ENCODE measurements at regions not wholly inside any gene's neighbourhood (a gene's known extent, or its start where the extent isn't known, plus 50 kb on each side); places are given as distances from the start of the nearest gene placed in this dataset.

DNA sequence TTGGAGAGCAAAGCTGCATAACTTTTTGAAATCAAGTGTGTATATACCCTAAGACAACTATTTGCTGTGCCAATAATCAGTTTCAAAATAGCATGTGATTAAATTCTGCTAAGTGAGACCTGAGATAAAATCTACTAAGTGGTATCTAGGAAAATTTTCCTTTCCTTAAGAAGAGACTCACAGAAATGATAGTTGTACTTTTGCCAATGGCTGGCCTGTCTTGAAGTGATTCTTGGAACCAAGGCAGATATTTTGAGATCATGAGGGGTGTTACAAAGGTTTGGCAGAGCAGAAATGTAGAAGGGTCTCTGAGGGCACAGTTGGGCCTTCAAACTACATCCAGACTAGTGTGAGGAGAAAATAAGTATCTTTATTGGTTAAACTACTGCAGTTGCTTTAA, 902.6 kb upstream of the TENM4 start:
- Histone ChIP-seq H3K27ac (ENCODE audit: low read depth, low read length) (no peak overlapping the region), H3F3A (ENCODE audit: control insufficient read depth, insufficient read depth) (no peaks in the 10 kb centered on the region), H3K9me2 (replicated peaks; ENCODE audit: control insufficient read depth, low read length) (no peaks in the 10 kb centered on the region), H3K27me3 (ENCODE audit: control insufficient read depth, low read length) (no peaks in the 10 kb centered on the region), H3K79me2 (ENCODE audit: control insufficient read depth, low read length) (no peaks in the 10 kb centered on the region), H3K9me3 (ENCODE audit: control insufficient read depth, insufficient read depth, low read length) (no peaks in the 10 kb centered on the region), H3K4me3 (ENCODE audit: low read length) (no peak overlapping the region), H3K4me2 (ENCODE audit: low read length) (no peak overlapping the region), H3K36me3 (ENCODE audit: control insufficient read depth, low read length) (no peaks in the 10 kb centered on the region), H4K20me1 (ENCODE audit: control insufficient read depth, insufficient read depth, low read depth, low read length) (no peaks in the 10 kb centered on the region), H3K4me1 (ENCODE audit: control insufficient read depth, low read length) (no peaks in the 10 kb centered on the region)
- TF ChIP-seq, protein P1, sequence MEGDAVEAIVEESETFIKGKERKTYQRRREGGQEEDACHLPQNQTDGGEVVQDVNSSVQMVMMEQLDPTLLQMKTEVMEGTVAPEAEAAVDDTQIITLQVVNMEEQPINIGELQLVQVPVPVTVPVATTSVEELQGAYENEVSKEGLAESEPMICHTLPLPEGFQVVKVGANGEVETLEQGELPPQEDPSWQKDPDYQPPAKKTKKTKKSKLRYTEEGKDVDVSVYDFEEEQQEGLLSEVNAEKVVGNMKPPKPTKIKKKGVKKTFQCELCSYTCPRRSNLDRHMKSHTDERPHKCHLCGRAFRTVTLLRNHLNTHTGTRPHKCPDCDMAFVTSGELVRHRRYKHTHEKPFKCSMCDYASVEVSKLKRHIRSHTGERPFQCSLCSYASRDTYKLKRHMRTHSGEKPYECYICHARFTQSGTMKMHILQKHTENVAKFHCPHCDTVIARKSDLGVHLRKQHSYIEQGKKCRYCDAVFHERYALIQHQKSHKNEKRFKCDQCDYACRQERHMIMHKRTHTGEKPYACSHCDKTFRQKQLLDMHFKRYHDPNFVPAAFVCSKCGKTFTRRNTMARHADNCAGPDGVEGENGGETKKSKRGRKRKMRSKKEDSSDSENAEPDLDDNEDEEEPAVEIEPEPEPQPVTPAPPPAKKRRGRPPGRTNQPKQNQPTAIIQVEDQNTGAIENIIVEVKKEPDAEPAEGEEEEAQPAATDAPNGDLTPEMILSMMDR (IDR thresholded peaks at IDR 0.05; ENCODE audit: low read depth, low read length, poor library complexity, severe bottlenecking), result no peak
- no peak for TF ChIP-seq EZH2phosphoT487 (IDR thresholded peaks at IDR 0.05; ENCODE audit: borderline replicate concordance, low read length)

DNA sequence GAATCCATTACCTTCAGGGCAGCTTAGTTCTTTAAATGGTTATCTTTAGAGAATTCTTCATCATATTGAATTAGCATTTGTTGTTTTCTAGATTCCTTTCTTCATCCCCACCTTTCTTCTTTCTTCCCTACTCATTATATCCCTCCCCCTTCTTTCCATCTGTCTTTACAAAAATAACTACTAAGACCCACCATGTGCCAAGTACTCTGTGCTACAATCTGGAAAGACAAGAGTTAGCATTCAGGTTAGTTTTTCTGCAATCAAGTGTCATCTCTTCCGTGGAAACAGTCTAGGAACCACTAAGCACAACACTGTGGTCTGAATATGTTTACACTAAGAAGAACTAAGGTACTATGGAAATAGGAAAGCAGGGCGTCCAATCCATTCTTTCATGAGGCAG, 897.4 kb upstream of the TENM4 start:
- H3K79me2 ChIP-seq (ENCODE audit: control insufficient read depth, low read length), result no peaks in the 10 kb centered on the region
- no peaks in the 10 kb centered on the region for H3K36me3 ChIP-seq (ENCODE audit: control insufficient read depth, low read length)
- H3K9me3 ChIP-seq (ENCODE audit: control insufficient read depth, insufficient read depth, low read length), result no peaks in the 10 kb centered on the region
- H4K20me1 ChIP-seq (ENCODE audit: control insufficient read depth, insufficient read depth, low read depth, low read length), result no peaks in the 10 kb centered on the region
- no peaks in the 10 kb centered on the region for H3K4me1 ChIP-seq (ENCODE audit: control insufficient read depth, low read length)
- H3K27ac ChIP-seq (ENCODE audit: low read depth, low read length), result no peak overlapping the region
- TF ChIP-seq, protein P1 (IDR thresholded peaks at IDR 0.05; ENCODE audit: low read depth, low read length, poor library complexity, severe bottlenecking), result no peak
- TF ChIP-seq EZH2phosphoT487 (IDR thresholded peaks at IDR 0.05; ENCODE audit: borderline replicate concordance, low read length), result no peak
- no peak overlapping the region for H3K4me3 ChIP-seq (ENCODE audit: low read length)
- H3K9me2 ChIP-seq (replicated peaks; ENCODE audit: control insufficient read depth, low read length), result no peaks in the 10 kb centered on the region
- H3K4me2 ChIP-seq (ENCODE audit: low read length), result no peak overlapping the region
- no peaks in the 10 kb centered on the region for H3F3A ChIP-seq (ENCODE audit: control insufficient read depth, insufficient read depth)
- H3K27me3 ChIP-seq (ENCODE audit: control insufficient read depth, low read length), result no peaks in the 10 kb centered on the region

DNA sequence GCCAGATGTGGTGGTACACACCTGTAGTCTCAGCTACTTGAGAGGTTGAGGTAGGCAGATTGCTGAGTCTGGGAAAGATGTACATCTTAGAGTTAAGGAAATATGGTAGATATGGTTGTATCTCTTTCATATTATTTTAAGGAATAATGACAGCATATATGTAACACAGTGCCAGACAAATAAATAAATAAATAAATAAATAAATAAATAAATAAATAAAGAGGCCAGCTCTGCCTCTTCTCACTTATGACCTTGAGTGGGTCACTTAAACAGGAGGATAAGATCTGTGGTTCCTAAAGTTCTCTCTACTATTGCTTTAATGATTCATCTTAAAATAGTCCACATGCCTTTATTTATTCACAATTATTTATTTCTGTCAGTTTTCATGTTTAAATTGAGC, 890.9 kb upstream of the TENM4 start:
- no peaks in the 10 kb centered on the region for H3K9me3 ChIP-seq (ENCODE audit: control insufficient read depth, insufficient read depth, low read length)
- no peak for TF ChIP-seq EZH2phosphoT487 (IDR thresholded peaks at IDR 0.05; ENCODE audit: borderline replicate concordance, low read length)
- TF ChIP-seq, protein P1 (IDR thresholded peaks at IDR 0.05; ENCODE audit: low read depth, low read length, poor library complexity, severe bottlenecking), result no peak
- no peaks in the 10 kb centered on the region for H3K9me2 ChIP-seq (replicated peaks; ENCODE audit: control insufficient read depth, low read length)
- no peak overlapping the region for H3K4me3 ChIP-seq (ENCODE audit: low read length)
- H3F3A ChIP-seq (ENCODE audit: control insufficient read depth, insufficient read depth), result no peaks in the 10 kb centered on the region
- H3K27ac ChIP-seq (ENCODE audit: low read depth, low read length), result no peak overlapping the region
- H4K20me1 ChIP-seq (ENCODE audit: control insufficient read depth, insufficient read depth, low read depth, low read length), result no peaks in the 10 kb centered on the region
- no peaks in the 10 kb centered on the region for H3K36me3 ChIP-seq (ENCODE audit: control insufficient read depth, low read length)
- H3K4me2 ChIP-seq (ENCODE audit: low read length), result no peak overlapping the region
- no peaks in the 10 kb centered on the region for H3K27me3 ChIP-seq (ENCODE audit: control insufficient read depth, low read length)
- H3K79me2 ChIP-seq (ENCODE audit: control insufficient read depth, low read length), result no peaks in the 10 kb centered on the region
- H3K4me1 ChIP-seq (ENCODE audit: control insufficient read depth, low read length), result no peaks in the 10 kb centered on the region

DNA sequence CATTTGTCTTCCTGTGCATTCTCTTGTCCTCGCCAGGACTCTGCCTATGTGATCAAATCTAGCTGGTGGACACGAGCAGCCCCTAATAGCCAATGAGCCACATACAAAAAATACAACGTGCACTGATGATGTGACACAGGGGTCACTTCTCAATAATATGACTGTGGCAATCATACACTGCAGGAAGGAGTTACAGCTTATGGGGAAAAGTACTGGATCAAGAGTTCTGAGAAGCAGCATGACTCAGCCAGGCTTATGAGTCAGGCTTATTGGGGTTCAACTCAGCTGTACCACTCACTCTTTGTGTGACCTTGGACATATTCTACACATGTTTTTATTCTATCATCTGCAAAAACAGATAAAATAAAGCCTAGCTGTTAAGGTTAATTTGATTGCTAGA, 889.4 kb upstream of the TENM4 start:
- TF ChIP-seq EZH2phosphoT487 (IDR thresholded peaks at IDR 0.05; ENCODE audit: borderline replicate concordance, low read length), result no peak
- TF ChIP-seq, protein P1 (IDR thresholded peaks at IDR 0.05; ENCODE audit: low read depth, low read length, poor library complexity, severe bottlenecking), result no peak
- Histone ChIP-seq H3K4me2 (ENCODE audit: low read length) (no peak overlapping the region), H4K20me1 (ENCODE audit: control insufficient read depth, insufficient read depth, low read depth, low read length) (no peaks in the 10 kb centered on the region), H3K27me3 (ENCODE audit: control insufficient read depth, low read length) (no peaks in the 10 kb centered on the region), H3F3A (ENCODE audit: control insufficient read depth, insufficient read depth) (no peaks in the 10 kb centered on the region), H3K9me3 (ENCODE audit: control insufficient read depth, insufficient read depth, low read length) (no peaks in the 10 kb centered on the region; the same call in 1 of the 2 replicates), H3K27ac (ENCODE audit: low read depth, low read length) (no peak overlapping the region), H3K79me2 (ENCODE audit: control insufficient read depth, low read length) (no peaks in the 10 kb centered on the region), H3K36me3 (ENCODE audit: control insufficient read depth, low read length) (no peaks in the 10 kb centered on the region), H3K4me3 (ENCODE audit: low read length) (no peak overlapping the region), H3K9me2 (replicated peaks; ENCODE audit: control insufficient read depth, low read length) (no peaks in the 10 kb centered on the region), H3K4me1 (ENCODE audit: control insufficient read depth, low read length) (no peaks in the 10 kb centered on the region)
